Ascending aorta (tissue), 2 donors: ENCODE measurements at regions not wholly inside any gene's neighbourhood (a gene's known extent, or its start where the extent isn't known, plus 50 kb on each side); places are given as distances from the start of the nearest gene placed in this dataset.
"Not testable (repeated sequence)": the region's sequence is repeated elsewhere in the genome, so short reads cannot be mapped to it uniquely, and the experiment has no call there.

Experiments used
- DNase-seq, 2 donors: peaks; one replicate each; pipeline ENCODE4 v3.0.0-alpha.2; 2019; ENCODE audit warnings: low spot score in 2 of 2
- H3K27ac ChIP-seq, 2 donors: fragments of 200-600 bp; sonication (generic); one replicate each; pipeline ENCODE4 v1.5.1; 2016 to 2017; ENCODE audit warnings: mild to moderate bottlenecking in 1 of 2
- H3K27me3 ChIP-seq: fragments of 200-600 bp; sonication (generic); one replicate; pipeline ENCODE4 v1.5.1; 2017
- H3K36me3 ChIP-seq, 2 donors: fragments of 200-600 bp; sonication (generic); one replicate each; pipeline ENCODE4 v1.5.1; 2016
- H3K4me1 ChIP-seq, 2 donors: fragments of 200-600 bp; sonication (generic); one replicate each; pipeline ENCODE4 v1.5.1; 2016 to 2017; ENCODE audit warnings: mild to moderate bottlenecking in 1 of 2
- H3K4me3 ChIP-seq, 2 donors: fragments of 200-600 bp; sonication (generic); one replicate each; pipeline ENCODE4 v1.5.1; 2016 to 2017; ENCODE audit warnings: mild to moderate bottlenecking in 1 of 2
- H3K9me3 ChIP-seq, 2 donors: fragments of 200-600 bp; sonication (generic); one replicate each; pipeline ENCODE4 v1.5.1; 2016
- CTCF ChIP-seq, 3 experiments: fragments of 200-600 bp in 2 of 3; fragments of 450-650 bp in 1 of 3; sonication (generic) in 2 of 3; IDR thresholded peaks; one replicate each; pipeline ENCODE4 v1.5.1; 2016 to 2019; ENCODE audit warnings: antibody characterized with exemption in 3 of 3, mild to moderate bottlenecking in 1 of 3, moderate library complexity in 1 of 3
- intact Hi-C: fragments of 100-400 bp; cut with DNase I; formaldehyde crosslinking; loops from one replicate; pipeline ENCODE4 v1.15.1; 2023

DNA sequence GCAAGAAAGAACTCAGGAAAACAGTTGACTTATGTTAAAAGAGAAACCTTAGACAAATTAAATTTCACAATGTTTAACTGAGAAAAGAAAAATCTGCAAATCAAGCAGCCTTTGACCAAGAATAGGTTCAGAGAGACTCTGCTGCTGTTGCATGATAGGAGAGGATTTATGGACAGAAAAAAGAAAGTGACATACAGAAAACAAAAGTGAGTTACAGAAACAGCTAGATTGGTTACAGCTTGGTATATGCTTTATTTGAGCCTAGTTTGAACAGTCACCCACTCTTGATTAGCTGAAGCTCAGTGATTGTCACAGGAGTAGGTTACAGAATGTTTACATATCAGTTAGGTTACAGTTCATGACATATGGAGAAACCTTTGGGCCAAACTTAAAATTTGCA is 258.2 kb upstream of the SPOPL start:
- Histone ChIP-seq H3K36me3 (no peaks in the 10 kb centered on the region), H3K4me1 (peaks cover 0 to 31% of the 10 kb centered on the region in 2 donors), H3K27me3 (no peaks in the 10 kb centered on the region), H3K27ac (no peak overlapping the region), H3K4me3 (no peak overlapping the region), H3K9me3 (no peaks in the 10 kb centered on the region)
- TF ChIP-seq CTCF (IDR thresholded peaks at IDR 0.05) = no peak
- intact Hi-C loops = loop anchor here (10.0 kb wide), 2 partner anchors 261 to 279 kb away; partner anchors contain the start of genes HNMT and SPOPL
- DNase-seq = no peak

GRCh38 chr2:138244501-138244925 is 257.1 kb upstream of the SPOPL start:
- H3K4me1 ChIP-seq = peaks cover 0 to 24% of the 10 kb centered on the region in 2 donors
- no peaks in the 10 kb centered on the region for H3K27me3 ChIP-seq
- no peak overlapping the region for H3K4me3 ChIP-seq
- DNase-seq = no peak
- no peak for TF ChIP-seq CTCF (IDR thresholded peaks at IDR 0.05)
- peak overlapping the region; percentile 54 to 73 for H3K27ac ChIP-seq
- no peaks in the 10 kb centered on the region for H3K9me3 ChIP-seq
- H3K36me3 ChIP-seq = no peaks in the 10 kb centered on the region
- intact Hi-C loops = loop anchor here (10.0 kb wide), 2 partner anchors 260 to 280 kb away; partner anchors contain the start of genes HNMT and SPOPL

DNA sequence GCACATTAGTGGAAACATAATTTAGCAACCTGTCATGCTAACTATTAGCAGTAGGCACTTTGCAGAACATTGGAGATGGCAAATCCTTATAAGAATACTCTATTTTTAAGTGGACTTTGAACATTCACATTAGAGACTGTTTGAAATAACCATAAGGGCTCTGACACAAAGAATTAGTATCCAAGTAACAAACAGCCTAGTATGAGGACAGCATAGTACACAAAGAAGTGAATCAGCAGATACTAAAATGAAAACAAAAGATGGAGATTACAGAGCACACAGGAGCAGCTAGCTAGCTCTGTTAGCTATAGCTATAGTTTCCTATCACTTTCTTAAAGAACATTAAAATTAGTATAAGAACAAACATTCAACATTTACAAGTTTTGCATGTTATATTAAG is 256.3 kb upstream of the SPOPL start:
- no peak for DNase-seq

GRCh38 chr2:138247302-138247701 is 254.3 kb upstream of the SPOPL start:
- Histone ChIP-seq H3K9me3 (no peaks in the 10 kb centered on the region), H3K27ac (no peak overlapping the region), H3K36me3 (no peaks in the 10 kb centered on the region), H3K4me1 (peaks cover 0 to 12% of the 10 kb centered on the region in 2 donors), H3K4me3 (no peak overlapping the region), H3K27me3 (no peaks in the 10 kb centered on the region)
- no peak for TF ChIP-seq CTCF (IDR thresholded peaks at IDR 0.05)
- no peak for DNase-seq
- intact Hi-C loops = loop anchor here (10.0 kb wide), 2 partner anchors 257 to 283 kb away; partner anchors contain the start of genes HNMT and SPOPL

More for the DNA sequence above, 256.3 kb upstream of the SPOPL start:
- Histone ChIP-seq H3K36me3 (no peaks in the 10 kb centered on the region), H3K9me3 (no peaks in the 10 kb centered on the region), H3K27me3 (no peaks in the 10 kb centered on the region), H3K4me3 (no peak overlapping the region), H3K4me1 (peaks cover 0 to 22% of the 10 kb centered on the region in 2 donors), H3K27ac (peak overlapping the region; percentile 54 to 73)
- intact Hi-C loops = loop anchor here (10.0 kb wide), 2 partner anchors 259 to 281 kb away; partner anchors contain the start of genes HNMT and SPOPL
- TF ChIP-seq CTCF (IDR thresholded peaks at IDR 0.05) = no peak

- intact Hi-C loops = loop anchor here (10.0 kb wide), 2 partner anchors 256 to 284 kb away; partner anchors contain the start of genes HNMT and SPOPL
- no peak for TF ChIP-seq CTCF (IDR thresholded peaks at IDR 0.05)
- Histone ChIP-seq H3K36me3 (no peaks in the 10 kb centered on the region), H3K27me3 (no peaks in the 10 kb centered on the region), H3K27ac (no peak overlapping the region), H3K4me1 (peaks cover 0 to 7% of the 10 kb centered on the region in 2 donors), H3K9me3 (no peaks in the 10 kb centered on the region), H3K4me3 (no peak overlapping the region)
- DNase-seq = no peak
Observed at GRCh38 chr2:138249207-138249606, 252.4 kb upstream of the SPOPL start.

DNA sequence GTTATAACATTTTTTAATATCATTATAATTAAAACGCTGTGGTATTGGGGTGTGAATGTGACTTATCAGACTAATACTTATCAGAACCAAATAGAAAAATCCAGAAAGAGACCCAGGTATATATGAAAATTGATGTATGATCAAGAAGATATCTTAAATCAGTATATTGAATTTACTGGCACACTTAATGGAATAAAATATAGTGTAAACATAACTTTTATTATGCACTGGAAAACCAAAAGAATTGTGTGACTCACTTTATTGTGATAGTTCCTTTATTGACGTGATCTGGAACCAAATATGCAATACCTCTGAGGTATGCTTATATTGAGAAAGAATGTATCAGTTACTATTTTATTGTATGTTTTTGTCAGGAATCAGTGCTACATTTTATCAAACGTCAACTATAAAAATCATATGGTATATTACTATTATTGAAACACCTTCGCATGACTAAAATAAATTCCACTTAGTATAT is 250.7 kb upstream of the SPOPL start:
- H3K27ac ChIP-seq, DNase-seq, H3K9me3 ChIP-seq, H3K4me3 ChIP-seq, H3K4me1 ChIP-seq, intact Hi-C loops, H3K27me3 ChIP-seq, H3K36me3 ChIP-seq: not testable (repeated sequence)
